Uterus (tissue), 2 donors: ENCODE measurements at regions not wholly inside any gene's neighbourhood (a gene's known extent, or its start where the extent isn't known, plus 50 kb on each side); places are given as distances from the start of the nearest gene placed in this dataset.

Experiments used
- CTCF ChIP-seq, 4 experiments: fragments of 200-600 bp in 2 of 4; fragments of 450-650 bp in 2 of 4; sonication (generic) in 2 of 4; IDR thresholded peaks; one replicate each; pipeline ENCODE4 v1.5.1; 2016 to 2019; ENCODE audit warnings: antibody characterized with exemption in 4 of 4, mild to moderate bottlenecking in 2 of 4, moderate library complexity in 1 of 4
- POLR2A ChIP-seq, 2 donors: fragments of 450-650 bp; IDR thresholded peaks; one replicate each; pipeline ENCODE4 v1.6.1; 2016; ENCODE audit warnings: antibody characterized with exemption in 2 of 2, mild to moderate bottlenecking in 1 of 2, moderate library complexity in 1 of 2

GRCh38 chr5:147080391-147080790 is 154.4 kb upstream of the STK32A start:
- TF ChIP-seq CTCF (IDR thresholded peaks at IDR 0.05) (no peak), POLR2A (IDR thresholded peaks at IDR 0.05) (no peak)
